GM19351 (cell line): ENCODE measurements at regions not wholly inside any gene's neighbourhood (a gene's known extent, or its start where the extent isn't known, plus 50 kb on each side); places are given as distances from the start of the nearest gene placed in this dataset.
"Not testable (repeated sequence)": the region's sequence is repeated elsewhere in the genome, so short reads cannot be mapped to it uniquely, and the experiment has no call there.

Source experiments
- ATAC-seq: cut with Tn5 transposase; IDR thresholded peaks from one replicate; pipeline ENCODE4 v1.9.1; 2021; ENCODE audit warnings: mild to moderate bottlenecking, moderate library complexity; ENCODE audit not compliant: unreplicated experiment

DNA sequence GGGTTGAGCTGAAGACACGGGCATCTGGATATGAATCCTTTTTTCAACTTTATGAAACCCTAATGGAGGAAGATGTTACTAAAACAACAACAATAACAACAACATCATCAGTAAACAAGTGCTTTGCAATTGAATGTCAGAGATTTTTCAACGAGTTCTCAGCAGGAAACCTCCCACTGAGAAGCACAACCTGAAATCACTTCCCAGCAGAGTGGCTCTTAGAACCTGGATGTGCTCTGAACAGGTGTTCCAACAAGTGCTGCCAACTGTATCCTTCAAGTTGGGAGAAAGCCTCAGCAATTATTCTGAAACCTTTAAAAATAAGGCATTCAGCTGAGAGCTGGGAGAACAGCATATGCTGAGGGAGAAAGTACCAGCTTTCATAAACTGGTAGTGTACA, 1622.7 kb upstream of the CELF4 start:
- ATAC-seq: no peak

DNA sequence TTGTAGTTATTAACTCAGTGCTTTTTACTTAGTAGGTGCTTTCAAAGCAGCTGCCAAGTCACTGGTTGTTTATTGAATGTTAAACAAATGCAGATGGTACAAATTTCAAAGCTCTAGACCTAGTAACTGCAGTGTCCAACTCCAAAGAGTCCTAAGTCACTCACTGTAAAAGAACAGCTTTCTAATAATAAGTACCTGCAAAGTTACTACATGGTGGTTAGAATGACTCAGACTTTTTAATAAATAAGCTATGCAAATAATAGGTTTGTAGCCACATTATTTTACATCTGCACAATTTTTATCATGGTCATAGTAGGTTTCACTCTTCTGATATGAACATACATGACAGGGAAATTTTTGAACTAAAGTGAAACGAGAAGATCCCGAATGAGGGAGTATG, 1620.4 kb upstream of the CELF4 start:
- no peak for ATAC-seq

DNA sequence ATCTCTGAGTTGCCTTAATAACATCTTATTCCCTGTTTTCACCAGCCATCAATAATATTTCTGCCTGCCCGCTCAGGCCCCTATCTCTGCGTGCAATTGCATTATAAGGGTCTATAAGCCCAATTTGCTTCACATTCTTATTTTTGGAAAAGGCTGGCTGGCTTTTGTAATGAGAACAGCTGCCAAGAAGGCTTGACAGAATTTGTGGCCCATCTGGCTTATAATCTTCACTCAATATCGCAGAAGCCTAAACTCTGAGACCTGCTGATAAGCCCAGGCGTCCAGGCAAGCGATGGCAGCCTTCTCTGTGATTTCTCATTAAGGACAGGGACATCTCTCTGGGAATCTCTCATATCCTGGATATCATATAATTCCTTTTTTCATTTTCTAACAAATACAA, 1618.6 kb upstream of the CELF4 start:
- ATAC-seq: no peak

DNA sequence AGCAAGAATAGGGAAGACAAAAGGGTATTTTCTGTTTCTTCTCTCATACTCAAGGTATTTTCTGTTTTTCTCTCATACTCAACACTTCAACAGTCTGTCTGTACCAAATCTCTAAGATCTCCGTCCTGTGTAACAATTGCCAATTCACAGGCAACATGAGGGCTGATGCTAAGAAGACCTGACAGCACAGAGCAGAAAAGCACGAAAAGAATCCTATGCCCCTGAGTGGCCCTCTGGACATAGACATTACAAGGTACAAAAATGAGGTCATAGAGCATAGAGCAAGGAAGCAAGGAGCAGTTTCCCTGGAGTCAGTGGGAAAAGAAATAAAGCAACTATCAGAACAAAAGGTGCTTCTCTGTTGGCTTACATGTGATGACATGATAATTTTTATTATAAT, 1612.6 kb upstream of the CELF4 start:
- ATAC-seq: no peak

DNA sequence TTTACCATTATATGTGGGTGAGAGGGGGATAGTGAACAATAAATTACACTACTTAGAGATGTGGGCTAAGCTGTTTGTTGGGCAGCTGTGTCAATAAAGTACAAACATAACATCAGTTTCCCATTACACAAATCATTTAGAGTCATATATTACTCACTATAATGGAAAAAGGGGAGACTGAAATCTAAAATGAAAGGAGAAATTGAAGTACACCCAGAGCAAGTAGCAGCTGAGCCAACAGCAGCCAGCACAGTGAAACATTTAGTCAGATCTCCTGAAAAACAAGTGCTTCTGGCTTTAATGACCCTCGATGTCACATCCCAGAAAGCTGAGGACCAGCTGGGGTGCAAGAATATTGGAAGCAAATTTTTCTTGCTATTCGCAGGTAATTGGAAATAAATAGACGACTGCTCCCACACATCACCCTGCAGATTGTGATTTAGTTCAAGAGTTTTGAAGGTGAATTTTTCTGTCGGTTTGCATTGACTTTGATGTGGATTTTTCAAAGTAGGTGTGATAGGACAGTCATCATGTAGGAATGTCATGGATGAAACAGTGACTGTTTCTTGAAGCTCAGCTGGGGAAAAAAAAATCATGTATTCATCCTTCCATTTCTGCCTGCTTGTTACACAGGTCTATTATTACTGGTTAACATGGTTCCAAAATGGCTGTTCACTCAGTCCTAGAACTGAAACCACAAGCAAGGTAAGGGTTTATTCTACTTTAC, 1607.3 kb upstream of the CELF4 start:
- no peak for ATAC-seq

DNA sequence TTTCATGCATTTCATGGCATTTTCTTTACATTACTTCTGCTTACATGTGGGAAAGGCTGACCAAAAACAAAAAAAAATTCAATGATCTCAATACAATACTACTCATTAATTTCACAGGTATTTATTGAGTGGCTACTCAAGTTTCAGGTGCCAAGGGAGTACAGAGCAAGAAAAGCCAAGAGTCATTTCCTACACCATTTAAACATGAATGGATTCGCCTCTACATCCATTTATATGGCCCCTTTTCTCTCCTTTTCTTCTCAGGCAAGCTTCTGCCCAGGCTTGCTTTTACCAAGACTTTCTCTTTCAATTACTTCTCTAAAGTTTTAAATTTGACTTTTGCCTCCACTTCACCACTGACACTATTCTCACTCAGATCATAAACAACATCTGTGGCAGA, 1603.1 kb upstream of the CELF4 start:
- no peak for ATAC-seq

DNA sequence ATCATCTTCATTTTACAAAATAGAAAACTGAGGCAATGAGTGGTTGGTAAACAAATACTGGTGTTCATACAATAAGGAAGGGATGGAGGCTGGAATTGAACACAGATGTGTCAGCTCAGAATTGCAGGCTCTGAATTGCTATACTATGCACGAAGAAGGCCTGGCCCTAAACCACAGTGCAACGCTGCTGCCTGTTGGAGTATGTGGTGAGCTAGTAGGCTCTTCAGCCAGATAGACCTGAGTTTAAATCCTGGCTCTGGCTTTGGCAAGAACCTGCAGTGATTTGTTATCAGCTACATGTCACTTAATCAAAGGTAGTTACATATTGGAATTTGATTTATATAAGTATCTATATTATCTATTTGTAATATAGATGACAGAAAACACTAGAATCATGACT, 1602.4 kb upstream of the CELF4 start:
- ATAC-seq: no peak

DNA sequence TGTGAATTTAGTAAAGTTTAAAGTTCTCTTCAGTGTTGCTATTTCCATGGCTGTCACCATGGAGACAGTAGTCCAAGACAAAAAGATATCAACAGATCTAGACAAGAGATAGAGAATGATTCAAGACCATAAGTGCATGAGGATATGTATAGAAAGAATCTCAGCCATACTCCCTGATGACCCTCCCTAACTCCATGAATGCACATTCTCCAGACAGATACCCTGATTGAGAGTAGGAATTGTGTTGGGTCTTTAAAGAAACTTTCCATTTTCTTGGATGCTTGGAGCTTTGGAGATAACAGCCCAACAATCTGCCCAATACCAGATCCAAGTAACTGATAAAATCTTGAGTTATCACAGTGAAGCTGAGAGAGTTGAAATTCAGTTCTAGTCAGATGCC, 1601.2 kb upstream of the CELF4 start:
- no peak for ATAC-seq

DNA sequence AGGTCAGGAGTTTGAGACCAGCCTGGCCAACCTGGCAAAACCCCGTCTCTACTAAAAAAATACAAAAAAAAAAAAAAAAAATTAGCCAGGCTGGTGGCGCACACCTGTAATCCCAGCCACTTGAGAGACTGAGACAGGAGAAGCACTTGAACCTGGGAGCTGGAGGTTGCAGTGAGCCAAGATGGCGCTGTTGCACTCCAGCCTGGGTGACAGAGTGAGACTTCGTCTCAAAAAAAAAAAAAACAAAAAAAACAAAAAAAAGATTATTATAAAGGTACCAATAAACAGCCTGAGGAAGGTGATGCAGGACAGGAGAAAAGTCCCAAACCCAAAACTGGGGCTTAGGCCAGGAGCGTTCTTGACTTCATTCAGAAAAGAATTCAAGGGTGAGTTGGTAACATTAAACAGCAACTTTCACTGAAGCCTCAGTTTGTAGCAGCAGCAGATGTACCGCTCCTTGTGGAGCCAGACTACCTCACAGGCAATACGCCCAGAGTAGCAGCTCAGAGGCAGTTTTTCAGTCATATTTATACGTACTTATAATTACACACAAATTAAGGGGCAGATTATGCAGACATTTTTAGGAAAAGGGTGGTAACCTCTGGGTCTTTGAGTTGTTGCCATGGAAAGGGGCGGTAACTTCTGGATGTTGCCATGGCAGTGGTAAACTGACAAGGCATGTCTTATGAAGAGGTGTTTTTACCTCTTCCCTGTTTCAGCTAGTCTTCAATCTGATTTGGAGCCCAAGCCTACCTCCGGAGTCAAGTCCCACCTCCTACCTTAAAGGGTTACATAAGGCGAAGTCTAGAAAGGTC, 1596.6 kb upstream of the CELF4 start:
- ATAC-seq: no peak

DNA sequence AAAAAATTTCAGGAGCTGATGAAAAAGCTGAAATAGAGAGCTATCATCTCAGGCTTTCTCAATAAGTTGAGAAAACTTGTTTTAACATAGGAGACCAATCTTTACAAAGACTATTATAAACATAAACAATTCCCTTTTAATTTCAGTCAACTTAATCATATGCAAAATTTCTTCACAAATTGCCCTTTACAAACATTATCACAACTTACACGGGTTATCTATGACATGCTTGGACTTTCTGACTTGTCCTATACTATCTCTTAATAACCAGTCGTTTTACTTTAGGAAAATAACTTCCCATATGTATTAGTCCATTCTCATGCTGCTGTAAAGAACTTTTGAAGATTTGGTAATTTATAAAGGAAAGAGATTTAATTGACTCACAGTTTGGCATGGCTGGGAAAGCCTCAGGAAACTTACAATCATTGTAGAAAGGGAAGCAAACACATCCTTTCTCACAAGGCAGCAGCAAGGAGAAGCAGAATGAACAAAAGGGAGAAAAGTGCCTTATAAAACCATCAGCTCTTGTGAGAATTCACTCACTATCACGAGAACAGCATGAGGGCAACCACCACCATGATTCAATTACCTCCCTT, 1583.7 kb upstream of the CELF4 start:
- ATAC-seq: no peak

DNA sequence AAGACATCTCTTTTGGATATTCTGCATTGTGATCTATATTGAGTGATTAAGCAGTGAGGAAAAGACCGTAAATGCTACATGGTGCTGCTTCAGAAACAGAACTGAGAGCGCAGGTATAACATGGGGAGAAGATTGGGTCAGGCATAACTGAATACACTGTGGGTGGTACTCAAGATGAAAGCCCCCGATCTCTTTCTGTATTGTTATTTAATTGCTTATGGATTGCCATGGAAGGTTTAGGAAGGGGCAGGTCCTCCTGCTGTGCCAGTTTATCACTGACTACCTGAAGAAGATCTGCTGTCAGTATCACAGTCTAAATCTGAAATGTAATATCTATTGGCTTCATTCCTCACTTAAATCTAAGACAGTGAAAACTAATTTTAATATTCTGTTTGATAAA, 1568.7 kb upstream of the CELF4 start:
- no peak for ATAC-seq

DNA sequence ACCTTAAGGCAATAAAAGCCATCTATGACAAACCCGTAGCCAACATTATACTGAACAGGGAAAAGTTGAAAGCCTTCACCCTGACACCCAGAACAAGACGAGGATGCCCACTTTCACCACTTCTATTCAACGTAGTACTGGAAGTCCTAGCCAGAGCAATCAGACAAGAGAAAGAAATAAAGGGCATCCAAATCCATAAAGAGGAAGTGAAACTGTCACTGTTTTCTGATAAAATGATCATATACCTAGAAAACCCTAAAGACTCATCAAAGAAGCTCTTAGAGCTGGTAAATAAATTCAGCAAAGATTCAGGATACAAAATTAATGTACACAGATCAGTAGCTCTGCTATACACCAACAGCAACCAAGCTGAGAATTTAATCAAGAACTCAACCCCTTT, 1561.9 kb upstream of the CELF4 start:
- ATAC-seq: not testable (repeated sequence)

DNA sequence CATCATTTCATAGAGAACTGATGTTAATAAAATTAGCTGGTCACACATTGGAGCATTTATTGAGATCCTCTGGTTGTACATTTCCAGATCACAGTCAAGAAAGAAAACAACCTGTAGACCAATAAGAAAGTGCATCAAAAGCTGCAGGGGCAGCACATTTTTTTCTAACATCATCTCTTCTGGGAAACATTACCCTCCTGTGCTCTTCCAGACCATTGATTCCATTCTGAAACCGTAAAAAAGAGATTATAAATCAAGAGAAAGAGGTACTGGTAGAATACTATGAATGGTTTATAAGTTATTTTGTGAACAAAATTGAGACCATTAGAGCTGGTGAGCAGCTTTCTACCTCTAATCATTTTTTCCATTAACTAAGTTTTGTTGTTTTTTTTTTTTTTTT, 1548.2 kb upstream of the CELF4 start:
- ATAC-seq: no peak

DNA sequence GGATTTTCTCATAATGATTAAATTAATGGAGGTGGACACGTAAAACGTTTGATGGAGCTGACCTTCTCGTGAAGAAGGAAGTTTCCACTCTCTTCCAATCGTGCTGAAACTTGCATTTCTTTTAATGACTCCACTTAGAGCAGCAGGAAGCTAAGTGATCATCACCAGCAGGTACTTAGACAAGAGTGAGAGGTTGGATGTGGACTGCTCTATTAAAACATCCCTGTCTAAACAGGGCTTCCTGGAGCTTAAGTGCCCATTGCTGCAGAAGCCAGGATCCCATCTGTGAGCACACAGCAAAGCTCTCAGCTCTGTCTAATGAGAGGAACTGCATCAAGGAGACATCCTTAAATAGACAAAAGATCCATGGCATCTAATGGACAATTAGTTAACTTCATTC, 1539.5 kb upstream of the CELF4 start:
- ATAC-seq: no peak

DNA sequence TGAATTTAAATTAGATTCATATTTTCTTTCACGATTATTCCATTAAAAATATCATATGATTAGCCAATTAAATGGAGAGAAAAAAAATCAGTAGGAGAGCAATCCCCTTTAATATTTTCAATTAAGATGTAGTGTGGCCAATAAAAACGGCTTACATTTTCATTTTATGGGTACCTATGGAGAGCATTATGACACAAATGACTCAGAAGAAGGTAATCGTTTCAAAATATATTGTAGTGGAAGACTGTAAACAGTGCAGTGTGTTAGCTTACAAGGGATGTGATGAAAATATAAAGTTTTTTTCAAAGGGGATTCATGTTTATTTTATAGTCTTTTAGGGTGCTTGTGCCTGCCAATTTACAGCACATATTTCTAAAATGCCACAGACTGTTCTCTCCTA, 1507.4 kb upstream of the CELF4 start:
- no peak for ATAC-seq

DNA sequence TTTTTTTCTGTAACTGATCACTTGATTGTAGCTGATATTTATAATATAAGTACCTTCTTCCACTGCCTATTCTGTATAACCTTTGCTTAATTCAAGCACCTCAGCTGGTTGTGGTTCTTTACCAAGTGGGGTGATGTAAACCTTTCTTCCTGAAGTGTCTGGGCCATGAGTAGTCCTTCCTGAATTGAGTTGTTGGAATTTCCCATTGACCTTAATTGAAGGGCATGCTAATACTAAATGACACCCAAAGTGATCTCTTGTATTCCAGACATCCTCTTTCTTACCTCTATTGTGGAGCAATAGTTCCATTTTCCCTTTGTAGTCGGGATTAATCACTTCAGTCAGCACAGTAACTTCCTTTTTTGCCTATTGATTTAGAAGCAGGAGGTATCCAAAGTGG, 1496.8 kb upstream of the CELF4 start:
- ATAC-seq: no peak

DNA sequence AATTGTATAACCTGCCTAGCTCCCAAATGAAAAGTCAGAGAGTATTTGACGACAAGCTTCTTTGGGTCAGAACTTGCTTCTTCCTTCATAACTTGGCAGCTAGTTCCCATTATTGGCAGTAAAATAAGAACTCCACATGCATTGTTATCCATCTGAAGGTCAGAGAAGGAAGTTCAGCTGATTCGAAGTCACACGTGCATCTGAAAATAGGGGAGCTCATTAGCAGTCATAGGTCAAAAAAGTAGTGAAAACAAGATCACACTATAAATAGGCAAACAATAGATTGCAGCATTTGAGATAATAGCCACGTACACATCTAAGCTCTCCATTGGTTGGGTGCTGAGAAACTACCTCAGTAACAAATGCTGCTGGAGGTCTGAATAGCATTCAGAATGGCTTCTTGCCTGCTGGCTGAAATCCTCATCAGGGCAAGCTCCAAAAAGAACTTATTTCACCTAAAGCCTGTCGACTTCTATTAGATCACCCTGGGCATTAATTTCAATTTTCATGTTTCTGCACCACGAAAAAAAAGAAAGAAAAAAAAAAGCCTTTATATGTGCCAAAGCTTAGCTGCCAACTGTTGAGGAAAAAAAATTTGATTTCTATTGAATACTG, 1492.9 kb upstream of the CELF4 start:
- no peak for ATAC-seq

DNA sequence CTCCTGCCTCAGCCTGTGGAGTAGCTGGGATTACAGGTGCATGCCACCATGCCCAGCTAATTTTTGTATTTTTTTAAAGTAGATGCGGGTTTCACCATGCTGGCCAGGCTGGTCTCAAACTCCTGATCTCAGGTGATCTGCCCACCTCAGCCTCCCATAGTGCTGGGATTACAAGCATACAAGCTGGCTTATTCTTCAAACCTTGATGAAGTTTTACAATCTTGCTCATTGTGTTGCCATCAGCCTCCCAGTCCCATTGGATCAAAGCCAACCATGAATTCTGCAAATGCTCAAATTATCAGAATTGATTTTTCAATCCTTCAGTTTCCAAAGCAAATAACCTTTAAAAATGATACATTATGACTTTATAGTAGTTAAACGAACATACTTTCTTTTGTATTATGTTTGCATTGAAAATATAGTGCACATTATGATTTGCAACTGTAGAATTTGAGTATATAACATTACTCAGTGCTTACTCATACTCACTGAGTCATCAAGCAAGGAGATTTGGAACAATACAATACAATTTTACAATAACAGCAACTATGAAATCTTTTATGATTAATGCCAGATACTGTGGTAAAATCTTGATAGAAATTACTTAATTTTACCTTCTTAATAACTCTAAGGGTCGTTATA, 1491.9 kb upstream of the CELF4 start:
- ATAC-seq: no peak

DNA sequence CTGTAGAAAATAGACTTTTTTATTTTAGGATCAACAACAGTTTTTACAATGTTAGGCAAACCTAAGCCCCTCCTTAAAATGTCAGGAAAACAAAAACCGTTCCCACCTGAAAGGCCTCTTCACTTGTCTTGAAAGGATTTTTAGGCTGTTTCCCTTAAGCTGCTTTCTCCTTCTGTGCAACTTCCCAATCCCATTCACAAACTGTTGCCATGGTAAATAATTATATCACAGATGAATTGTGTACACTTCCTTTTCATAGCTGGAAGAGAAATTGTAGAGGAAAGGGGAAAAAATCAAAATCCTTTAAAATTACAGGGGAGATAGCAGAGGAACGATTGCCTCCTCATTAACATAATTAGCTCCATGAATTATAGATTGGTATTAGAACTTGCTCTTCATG, 1488.0 kb upstream of the CELF4 start:
- no peak for ATAC-seq

DNA sequence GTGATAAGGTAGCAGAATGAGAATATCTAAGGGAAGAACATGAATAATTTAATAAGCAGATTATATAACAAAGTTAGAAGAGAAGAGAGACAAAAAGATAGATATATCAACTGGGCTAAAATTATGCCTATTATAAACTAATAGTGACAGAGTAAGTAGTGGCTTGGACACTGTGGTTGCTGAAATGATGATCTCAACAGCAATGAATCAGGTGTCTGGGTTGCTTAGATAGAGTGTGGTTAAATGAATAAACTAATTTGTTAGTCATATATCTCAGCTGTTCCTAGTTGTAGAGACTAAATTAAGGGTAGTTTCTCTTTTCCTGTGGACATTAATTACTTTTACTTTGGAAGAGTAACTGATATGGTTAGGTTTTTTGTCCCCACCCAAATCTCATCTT, 1485.4 kb upstream of the CELF4 start:
- ATAC-seq: no peak

DNA sequence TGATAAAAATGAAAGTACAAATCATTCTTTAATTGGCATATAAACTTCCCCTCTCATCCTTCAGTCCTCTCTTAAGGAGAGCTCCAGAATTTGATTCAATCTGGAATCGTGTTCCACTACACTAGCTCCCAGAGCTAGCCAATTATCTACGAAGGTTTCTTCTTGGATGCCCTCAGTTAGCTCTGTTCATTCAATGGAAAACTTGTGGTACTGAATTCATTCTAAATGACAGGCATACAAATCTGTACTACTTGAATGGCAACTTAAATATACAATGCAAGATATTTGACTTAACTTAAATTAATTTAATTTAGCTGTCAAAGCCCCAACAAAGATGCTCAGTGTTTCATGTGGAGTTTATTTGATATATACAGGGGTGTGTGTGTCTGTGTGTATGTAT, 1474.2 kb upstream of the CELF4 start:
- ATAC-seq: no peak
